Muscle of arm (tissue), 1 donor: ENCODE measurements at regions not wholly inside any gene's neighbourhood (a gene's known extent, or its start where the extent isn't known, plus 50 kb on each side); places are given as distances from the start of the nearest gene placed in this dataset.

Experiments used
- DNase-seq: peaks from one replicate; pipeline ENCODE4 v3.0.0-alpha.2; 2013

- no peak for DNase-seq
Measured at GRCh38 chr4:166628454-166628853, 605.8 kb downstream of the SPOCK3 start.

DNA sequence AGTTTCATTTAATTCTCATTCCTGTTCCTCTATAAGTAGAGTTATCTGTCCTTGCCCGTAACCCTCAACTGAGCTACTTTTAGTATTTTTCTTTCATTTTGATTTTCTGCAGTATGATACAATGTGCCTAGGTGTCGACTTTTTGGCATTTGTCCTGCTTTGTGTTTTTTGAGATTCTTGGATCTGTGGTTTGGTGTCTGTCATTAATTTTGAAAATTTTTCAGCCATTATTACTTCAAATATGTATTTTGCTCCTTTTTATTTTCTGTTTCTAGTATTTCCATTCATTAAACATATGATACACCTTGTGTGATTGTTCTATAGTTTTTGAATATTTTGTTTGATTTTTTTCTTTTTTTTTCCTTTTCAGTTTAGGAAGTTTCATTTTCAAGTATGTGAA is 598.9 kb downstream of the SPOCK3 start:
- no peak for DNase-seq

DNA sequence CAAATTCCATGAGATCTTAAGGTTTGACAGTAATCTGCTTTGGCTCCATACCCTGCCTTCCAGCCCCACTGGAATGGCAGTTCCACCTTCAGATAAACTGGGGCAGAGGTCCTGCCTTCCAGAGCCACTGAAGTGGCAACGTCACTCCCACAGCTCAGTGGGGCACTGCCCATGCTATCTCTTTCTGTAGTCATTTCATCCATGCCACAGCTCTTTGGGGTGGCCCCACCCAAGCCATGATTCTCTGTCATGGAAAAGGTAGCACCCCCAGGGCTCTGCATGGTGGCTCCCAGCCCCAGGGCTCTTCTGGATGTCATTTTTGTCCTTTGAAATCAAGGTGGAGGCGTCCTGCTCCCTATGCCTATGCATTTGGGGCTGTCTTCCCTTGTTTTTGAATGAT is 596.5 kb downstream of the SPOCK3 start:
- DNase-seq = no peak

DNA sequence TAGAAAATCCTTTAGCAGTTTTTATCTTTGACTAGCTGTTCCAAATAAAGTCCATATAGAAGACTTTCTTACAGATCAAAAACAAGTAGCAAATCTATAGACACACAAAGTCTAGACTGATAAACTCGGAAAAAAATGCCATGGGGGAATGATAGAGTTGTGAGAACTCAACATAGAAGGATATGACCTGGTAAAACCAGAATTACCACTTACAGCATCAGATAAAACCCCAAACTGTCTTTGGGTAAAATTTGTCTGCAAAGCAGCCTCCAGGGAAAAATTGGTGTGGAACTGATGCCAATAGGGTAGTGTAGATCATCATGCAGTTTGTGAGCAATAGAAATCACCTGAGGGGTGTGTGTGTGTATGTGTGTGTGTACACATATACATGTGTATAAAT is 579.1 kb downstream of the SPOCK3 start:
- no peak for DNase-seq

DNA sequence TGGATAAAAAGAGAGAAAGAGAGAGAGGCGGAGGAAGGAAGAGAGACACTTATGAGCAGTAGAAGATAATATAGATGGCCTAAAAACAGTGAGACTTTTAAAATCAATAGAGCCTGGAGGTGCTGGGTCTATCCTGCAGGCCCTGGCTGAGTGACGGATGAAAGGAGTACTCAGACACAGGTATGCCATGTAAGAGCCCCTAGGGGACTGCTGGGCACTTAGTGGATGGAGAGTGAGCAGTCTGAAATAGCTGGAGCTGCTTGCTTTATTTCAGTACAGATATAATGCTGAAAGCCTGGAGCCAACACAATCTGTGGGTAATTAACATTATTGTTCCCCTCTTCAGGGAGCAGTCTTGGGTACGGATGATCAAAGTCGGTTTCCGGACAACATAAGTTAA is 578.6 kb downstream of the SPOCK3 start:
- DNase-seq = no peak

GRCh38 chr4:166657261-166657660 is 577.0 kb downstream of the SPOCK3 start:
- no peak for DNase-seq

DNA sequence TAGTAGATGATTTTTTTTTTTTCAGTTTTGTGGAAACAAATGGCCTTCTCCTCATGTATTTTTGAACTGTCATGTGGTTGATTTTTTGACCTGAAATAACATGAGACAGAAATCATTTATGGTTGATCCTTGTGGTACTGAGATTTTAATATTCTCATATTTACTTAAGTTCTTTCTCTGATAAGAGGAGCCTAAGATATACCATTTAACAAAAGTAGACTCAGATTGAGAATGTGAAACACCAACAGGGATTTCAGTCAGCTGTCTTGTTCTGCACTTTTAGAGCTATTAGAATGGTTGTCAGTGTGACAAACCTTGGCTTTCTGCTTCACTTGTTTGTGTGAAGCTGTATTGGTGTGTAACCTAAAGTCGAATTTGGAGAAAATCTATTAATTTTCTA is 575.7 kb downstream of the SPOCK3 start:
- DNase-seq = no peak

DNA sequence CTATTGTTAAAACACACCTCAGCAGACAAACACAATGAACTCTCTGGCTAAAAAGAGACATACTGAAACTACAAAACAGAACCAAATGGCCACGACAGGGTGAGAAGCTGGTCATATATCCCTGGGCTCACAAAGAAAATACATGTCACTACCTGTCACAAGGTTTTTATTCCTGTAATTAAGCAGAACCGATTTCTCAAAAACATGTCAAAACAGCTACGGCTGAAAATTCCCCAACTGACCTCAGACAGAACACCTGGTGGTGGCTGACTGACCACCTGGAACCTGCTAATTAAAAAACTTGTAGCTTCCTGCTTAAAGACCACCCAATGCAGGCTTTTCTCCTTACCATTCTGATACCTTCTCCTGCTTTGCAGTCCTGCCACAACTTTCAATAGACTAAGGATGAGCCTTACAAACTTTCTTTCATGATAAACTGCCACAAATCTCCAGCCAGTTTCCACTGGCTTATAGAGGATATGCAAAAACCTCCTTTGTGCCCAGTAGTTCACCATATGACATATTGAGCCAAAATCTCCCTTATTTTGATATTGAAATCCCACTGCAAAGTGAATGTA is 571.9 kb downstream of the SPOCK3 start:
- no peak for DNase-seq

GRCh38 chr4:166670341-166670740 is 564.0 kb downstream of the SPOCK3 start:
- no peak for DNase-seq

GRCh38 chr4:166673911-166674310 is 560.4 kb downstream of the SPOCK3 start:
- DNase-seq = no peak

DNA sequence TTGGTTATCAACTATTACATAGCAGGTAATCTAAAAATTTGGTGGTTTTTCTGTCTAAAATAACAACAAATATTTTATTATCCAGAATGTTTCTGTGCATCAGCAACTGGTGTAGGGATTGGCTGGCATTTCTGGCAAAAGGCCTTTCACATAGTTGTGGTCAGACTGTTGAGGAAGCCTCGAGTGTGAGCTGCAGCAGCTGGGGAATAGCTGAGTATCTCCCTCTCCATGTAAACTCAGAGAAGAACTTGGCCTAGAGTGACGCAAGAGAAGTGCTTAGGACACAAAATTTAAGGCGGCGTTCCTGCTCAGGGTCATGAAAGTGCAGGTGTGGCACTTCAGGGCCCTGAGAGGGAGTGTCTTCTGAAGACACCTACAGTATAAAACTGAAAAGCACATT is 558.9 kb downstream of the SPOCK3 start:
- DNase-seq = no peak

DNA sequence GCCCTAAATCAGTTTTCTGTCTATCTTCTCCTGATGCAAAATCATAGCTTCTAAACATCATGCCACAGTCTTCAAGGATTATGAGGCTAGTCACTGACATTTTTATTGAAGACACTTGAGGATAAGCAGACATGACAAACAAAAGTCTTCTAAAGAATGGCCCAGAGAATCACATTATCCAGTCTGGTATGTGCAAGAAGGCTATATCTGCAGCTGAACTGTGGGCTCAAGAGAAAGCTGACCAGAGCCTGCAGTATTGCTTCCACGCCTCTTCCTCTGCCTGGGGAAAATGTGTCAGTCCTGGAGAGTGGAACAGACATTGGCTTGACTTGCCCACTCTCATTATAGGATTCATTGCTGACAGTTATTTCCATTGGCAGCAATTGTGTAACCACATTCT is 553.5 kb downstream of the SPOCK3 start:
- DNase-seq = no peak

- no peak for DNase-seq
Measured at GRCh38 chr4:166682200-166682599, 552.1 kb downstream of the SPOCK3 start.
